SK-N-SH treated with all-trans-retinoic acid at 6 μM for 48 hours (cell line): ENCODE measurements at regions not wholly inside any gene's neighbourhood (a gene's known extent, or its start where the extent isn't known, plus 50 kb on each side); places are given as distances from the start of the nearest gene placed in this dataset.

ENCODE experiments used
- ATAC-seq: fragments of 200-7000 bp; cut with Tn5 transposase; 3 replicates; pipeline ENCODE4 v1.9.1; 2020; ENCODE audit warnings: mild to moderate bottlenecking, moderate library complexity
- ARNTL ChIP-seq: fragments of 450-650 bp; formaldehyde crosslinking; IDR thresholded peaks from 2 replicates; pipeline ENCODE4 v1.5.0; 2020; ENCODE audit warnings: low read depth, mild to moderate bottlenecking, moderate library complexity, borderline replicate concordance
- BACH2 ChIP-seq: fragments of 250-450 bp; sonication (Bioruptor Pico); IDR thresholded peaks from 2 replicates; pipeline ENCODE4 v1.9.0; 2021; ENCODE audit warnings: mild to moderate bottlenecking, borderline replicate concordance
- CSDC2 ChIP-seq: fragments of 250-450 bp; sonication (Bioruptor Pico); IDR thresholded peaks from 2 replicates; pipeline ENCODE4 v1.5.0; 2020; ENCODE audit warnings: mild to moderate bottlenecking, moderate library complexity
- CSRNP3 ChIP-seq: fragments of 250-450 bp; sonication (Bioruptor Pico); IDR thresholded peaks from 2 replicates; pipeline ENCODE4 v1.5.1; 2021; ENCODE audit warnings: mild to moderate bottlenecking, moderate library complexity
- ESRRG ChIP-seq: fragments of 250-450 bp; sonication (Bioruptor Pico); IDR thresholded peaks from 2 replicates; pipeline ENCODE4 v1.6.1; 2021; ENCODE audit warnings: mild to moderate bottlenecking
- GLIS3 ChIP-seq: fragments of 250-450 bp; sonication (Bioruptor Pico); IDR thresholded peaks from 2 replicates; pipeline ENCODE4 v1.5.0; 2020; ENCODE audit warnings: mild to moderate bottlenecking, moderate library complexity
- ISL1 ChIP-seq: fragments of 250-450 bp; sonication (Bioruptor Pico); IDR thresholded peaks from 2 replicates; pipeline ENCODE4 v2.1.2; 2022; ENCODE audit warnings: mild to moderate bottlenecking, moderate library complexity
- OSR1 ChIP-seq: fragments of 250-450 bp; sonication (Bioruptor Pico); IDR thresholded peaks from 2 replicates; pipeline ENCODE4 v1.8.0; 2022; ENCODE audit warnings: moderate library complexity, mild to moderate bottlenecking, inconsistent platforms
- PATZ1 ChIP-seq: fragments of 250-450 bp; sonication (Bioruptor Pico); IDR thresholded peaks from 2 replicates; pipeline ENCODE4 v1.8.0; 2020; ENCODE audit warnings: mild to moderate bottlenecking, moderate library complexity, borderline replicate concordance
- POU6F1 ChIP-seq: fragments of 250-450 bp; sonication (Bioruptor Pico); IDR thresholded peaks from 2 replicates; pipeline ENCODE4 v1.8.0; 2021; ENCODE audit warnings: low read depth, mild to moderate bottlenecking, moderate library complexity, borderline replicate concordance
- PPARA ChIP-seq: fragments of 250-450 bp; sonication (Bioruptor Pico); IDR thresholded peaks from 2 replicates; pipeline ENCODE4 v1.5.0; 2020; ENCODE audit warnings: mild to moderate bottlenecking, borderline replicate concordance
- RARB ChIP-seq: fragments of 250-450 bp; sonication (Bioruptor Pico); IDR thresholded peaks from 2 replicates; pipeline ENCODE4 v1.8.0; 2021; ENCODE audit warnings: mild to moderate bottlenecking, moderate library complexity
- SNAI2 ChIP-seq: fragments of 250-450 bp; sonication (Bioruptor Pico); IDR thresholded peaks from 2 replicates; pipeline ENCODE4 v1.5.0; 2020; ENCODE audit warnings: mild to moderate bottlenecking, moderate library complexity
- TCF4 ChIP-seq: fragments of 250-450 bp; sonication (Bioruptor Pico); IDR thresholded peaks from 2 replicates; pipeline ENCODE4 v1.8.0; 2021; ENCODE audit warnings: mild to moderate bottlenecking, moderate library complexity, borderline replicate concordance
- TOX ChIP-seq: fragments of 250-450 bp; sonication (Bioruptor Pico); IDR thresholded peaks from 2 replicates; pipeline ENCODE4 v1.8.0; 2021; ENCODE audit warnings: mild to moderate bottlenecking, moderate library complexity, borderline replicate concordance
- ZC3H10 ChIP-seq: fragments of 250-450 bp; sonication (Bioruptor Pico); IDR thresholded peaks from 2 replicates; pipeline ENCODE4 v1.5.1; 2021; ENCODE audit warnings: mild to moderate bottlenecking, moderate library complexity
- ZFP3 ChIP-seq: fragments of 250-450 bp; sonication (Bioruptor Pico); IDR thresholded peaks from 2 replicates; pipeline ENCODE4 v1.5.0; 2020; ENCODE audit warnings: mild to moderate bottlenecking, moderate library complexity
- ZFP30 ChIP-seq: fragments of 450-650 bp; formaldehyde crosslinking; IDR thresholded peaks from 2 replicates; pipeline ENCODE4 v1.5.0; 2022; ENCODE audit warnings: mild to moderate bottlenecking, moderate library complexity
- ZNF565 ChIP-seq: fragments of 450-650 bp; formaldehyde crosslinking; conservative IDR thresholded peaks from 2 replicates; pipeline ENCODE4 v1.5.0; 2020; ENCODE audit warnings: low read depth, mild to moderate bottlenecking, moderate library complexity
- ZNF70 ChIP-seq: fragments of 450-650 bp; formaldehyde crosslinking; IDR thresholded peaks from 2 replicates; pipeline ENCODE4 v1.5.0; 2020; ENCODE audit warnings: mild to moderate bottlenecking, moderate library complexity
- ZNF8 ChIP-seq: fragments of 450-650 bp; formaldehyde crosslinking; IDR thresholded peaks from 2 replicates; pipeline ENCODE4 v1.5.0; 2020; ENCODE audit warnings: mild to moderate bottlenecking, moderate library complexity
- TF ChIP-seq, protein P1 (sequence below): fragments of 250-450 bp; sonication (Bioruptor Pico); IDR thresholded peaks from 2 replicates; pipeline ENCODE4 v1.5.0; 2020; ENCODE audit warnings: mild to moderate bottlenecking, moderate library complexity

DNA sequence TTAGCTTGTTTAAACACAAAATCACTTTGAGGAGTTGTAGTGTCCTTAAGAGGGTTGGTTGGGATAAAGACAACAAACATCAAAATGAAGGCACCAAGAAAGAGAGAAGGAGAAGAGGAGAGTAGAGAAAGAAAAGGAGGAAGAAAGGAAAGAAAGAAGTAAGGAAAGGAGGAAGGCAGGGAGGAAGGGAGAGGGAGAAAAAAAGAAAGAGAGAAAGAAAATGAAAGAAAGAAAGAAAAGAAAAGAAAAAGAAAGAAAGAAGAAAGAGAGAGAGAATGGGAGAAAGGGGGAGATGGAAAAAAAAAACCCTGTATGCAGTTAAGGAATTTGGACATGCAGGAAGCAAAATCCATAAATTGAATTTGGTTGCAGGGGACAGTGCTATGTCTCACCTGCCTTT, 635.4 kb upstream of the FZD8 start:
- ATAC-seq: no peak
- TF ChIP-seq SNAI2 (CRISPR knock-in tag) (no peak), ZNF70 (CRISPR knock-in tag) (no peak), ZNF8 (CRISPR knock-in tag) (no peak), RARB (CRISPR knock-in tag) (no peak), ZFP30 (no peak), TOX (CRISPR knock-in tag) (no peak), ZC3H10 (CRISPR knock-in tag) (no peak), PPARA (no peak)

DNA sequence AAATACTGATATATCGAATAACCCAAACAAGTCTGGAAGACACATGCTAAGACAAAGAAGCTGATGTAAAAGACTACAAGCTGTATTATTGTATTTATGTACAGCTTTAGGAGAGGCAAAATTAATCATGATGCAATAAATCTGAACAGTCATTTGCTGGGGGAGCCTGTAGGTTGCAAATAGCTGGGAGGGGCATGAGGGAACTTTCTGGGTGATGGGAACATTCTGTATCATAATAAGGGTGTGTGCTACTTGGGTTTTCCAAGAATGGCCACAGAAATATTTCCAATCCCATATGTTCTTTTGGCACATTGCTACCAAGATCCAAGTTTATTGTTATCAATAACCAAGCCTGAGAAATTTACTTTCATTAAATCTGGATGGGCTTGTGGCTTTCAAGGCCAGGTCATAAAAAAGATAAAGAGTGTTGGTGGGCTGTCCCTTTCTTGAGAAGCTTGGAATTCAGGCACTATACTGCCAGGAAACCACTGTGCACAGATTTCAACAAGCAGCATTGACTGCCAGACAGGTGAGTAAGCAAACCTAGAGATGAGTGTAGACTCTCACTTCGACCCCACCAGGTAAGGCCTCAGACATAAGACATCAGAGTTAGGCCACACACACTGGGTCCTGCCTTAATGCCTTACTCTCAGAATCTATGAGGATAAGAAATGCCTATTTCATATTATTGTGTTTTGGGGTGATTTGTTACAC, 629.7 kb upstream of the FZD8 start:
- no peak for TF ChIP-seq BACH2 (CRISPR knock-in tag)
- no peak for TF ChIP-seq ZFP30
- TF ChIP-seq ZNF8 (CRISPR knock-in tag): no peak
- no peak for TF ChIP-seq POU6F1 (CRISPR knock-in tag)
- TF ChIP-seq TOX (CRISPR knock-in tag): no peak
- TF ChIP-seq ZFP3 (CRISPR knock-in tag): no peak
- no peak for TF ChIP-seq ZC3H10 (CRISPR knock-in tag)
- no peak for TF ChIP-seq ESRRG (CRISPR knock-in tag)
- no peak for TF ChIP-seq PATZ1 (CRISPR knock-in tag)
- TF ChIP-seq RARB (CRISPR knock-in tag): no peak
- TF ChIP-seq ZNF70 (CRISPR knock-in tag): no peak
- TF ChIP-seq CSDC2: no peak
- TF ChIP-seq TCF4 (CRISPR knock-in tag): no peak
- no peak for TF ChIP-seq OSR1 (CRISPR knock-in tag)
- TF ChIP-seq GLIS3 (CRISPR knock-in tag): no peak
- TF ChIP-seq, protein P1, sequence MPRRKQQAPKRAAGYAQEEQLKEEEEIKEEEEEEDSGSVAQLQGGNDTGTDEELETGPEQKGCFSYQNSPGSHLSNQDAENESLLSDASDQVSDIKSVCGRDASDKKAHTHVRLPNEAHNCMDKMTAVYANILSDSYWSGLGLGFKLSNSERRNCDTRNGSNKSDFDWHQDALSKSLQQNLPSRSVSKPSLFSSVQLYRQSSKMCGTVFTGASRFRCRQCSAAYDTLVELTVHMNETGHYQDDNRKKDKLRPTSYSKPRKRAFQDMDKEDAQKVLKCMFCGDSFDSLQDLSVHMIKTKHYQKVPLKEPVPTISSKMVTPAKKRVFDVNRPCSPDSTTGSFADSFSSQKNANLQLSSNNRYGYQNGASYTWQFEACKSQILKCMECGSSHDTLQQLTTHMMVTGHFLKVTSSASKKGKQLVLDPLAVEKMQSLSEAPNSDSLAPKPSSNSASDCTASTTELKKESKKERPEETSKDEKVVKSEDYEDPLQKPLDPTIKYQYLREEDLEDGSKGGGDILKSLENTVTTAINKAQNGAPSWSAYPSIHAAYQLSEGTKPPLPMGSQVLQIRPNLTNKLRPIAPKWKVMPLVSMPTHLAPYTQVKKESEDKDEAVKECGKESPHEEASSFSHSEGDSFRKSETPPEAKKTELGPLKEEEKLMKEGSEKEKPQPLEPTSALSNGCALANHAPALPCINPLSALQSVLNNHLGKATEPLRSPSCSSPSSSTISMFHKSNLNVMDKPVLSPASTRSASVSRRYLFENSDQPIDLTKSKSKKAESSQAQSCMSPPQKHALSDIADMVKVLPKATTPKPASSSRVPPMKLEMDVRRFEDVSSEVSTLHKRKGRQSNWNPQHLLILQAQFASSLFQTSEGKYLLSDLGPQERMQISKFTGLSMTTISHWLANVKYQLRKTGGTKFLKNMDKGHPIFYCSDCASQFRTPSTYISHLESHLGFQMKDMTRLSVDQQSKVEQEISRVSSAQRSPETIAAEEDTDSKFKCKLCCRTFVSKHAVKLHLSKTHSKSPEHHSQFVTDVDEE (CRISPR knock-in tag): no peak
- TF ChIP-seq CSRNP3 (CRISPR knock-in tag): no peak
- TF ChIP-seq SNAI2 (CRISPR knock-in tag): no peak
- TF ChIP-seq ZNF565 (CRISPR knock-in tag): no peak

GRCh38 chr10:36269222-36269621, 627.1 kb upstream of the FZD8 start:
- ATAC-seq: no peak
- TF ChIP-seq POU6F1 (CRISPR knock-in tag): no peak
- TF ChIP-seq ZFP3 (CRISPR knock-in tag): no peak
- no peak for TF ChIP-seq ISL1
- no peak for TF ChIP-seq GLIS3 (CRISPR knock-in tag)
- TF ChIP-seq ZC3H10 (CRISPR knock-in tag): no peak
- no peak for TF ChIP-seq ZNF70 (CRISPR knock-in tag)
- TF ChIP-seq ZNF565 (CRISPR knock-in tag): no peak
- TF ChIP-seq TOX (CRISPR knock-in tag): no peak
- TF ChIP-seq CSRNP3 (CRISPR knock-in tag): no peak
- no peak for TF ChIP-seq BACH2 (CRISPR knock-in tag)
- no peak for TF ChIP-seq ARNTL (CRISPR knock-in tag)
- no peak for TF ChIP-seq RARB (CRISPR knock-in tag)
- no peak for TF ChIP-seq OSR1 (CRISPR knock-in tag)
- TF ChIP-seq, all 23 proteins: peak for 0

More for the DNA sequence above, 629.7 kb upstream of the FZD8 start:
- ATAC-seq: no peak
